ENCODE measurements at regions not wholly inside any gene's neighbourhood (a gene's known extent, or its start where the extent isn't known, plus 50 kb on each side); places are given as distances from the start of the nearest gene placed in this dataset.

DNA sequence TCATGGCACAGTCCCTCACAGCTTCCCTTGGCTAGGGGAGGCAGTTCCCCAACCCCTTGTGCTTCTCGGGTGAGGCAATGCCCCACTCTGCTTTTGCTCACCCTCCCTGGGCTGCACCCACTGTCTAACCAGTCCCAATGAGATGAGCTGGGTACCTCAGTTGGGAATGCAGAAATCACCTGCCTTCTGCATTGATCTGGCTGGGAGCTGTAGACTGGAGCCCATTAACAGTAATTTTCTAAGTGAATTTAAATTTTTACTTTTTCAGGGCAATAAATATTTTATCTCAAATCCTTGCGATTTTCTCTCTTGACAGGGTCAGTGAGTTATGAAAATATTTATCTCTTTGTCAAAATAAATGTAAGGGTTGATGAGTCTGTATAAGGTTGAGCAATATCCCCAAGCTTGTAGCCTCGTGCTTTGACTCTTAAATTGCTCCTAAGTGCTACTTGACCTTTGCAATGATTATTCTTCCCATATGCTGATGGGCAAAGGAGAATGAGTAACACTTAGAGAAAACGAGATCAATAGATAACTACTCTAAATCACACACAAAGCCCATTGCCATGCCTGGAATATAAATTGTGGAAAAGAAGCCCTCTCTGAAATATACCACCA is 82.1 kb upstream of the MOCS2 start:
- peaks cover 4 to 12% of the 10 kb centered on the region in 2 donors for H3K9me3 Mint-ChIP-seq
- H3K27ac Mint-ChIP-seq: no peak overlapping the region
- H3K27me3 Mint-ChIP-seq: peaks cover 6% of the 10 kb centered on the region
- ATAC-seq (no peak), DNase-seq (no peak)
- peaks cover 9% of the 10 kb centered on the region for H3K4me1 Mint-ChIP-seq
- H3K4me3 Mint-ChIP-seq: no peak overlapping the region

DNA sequence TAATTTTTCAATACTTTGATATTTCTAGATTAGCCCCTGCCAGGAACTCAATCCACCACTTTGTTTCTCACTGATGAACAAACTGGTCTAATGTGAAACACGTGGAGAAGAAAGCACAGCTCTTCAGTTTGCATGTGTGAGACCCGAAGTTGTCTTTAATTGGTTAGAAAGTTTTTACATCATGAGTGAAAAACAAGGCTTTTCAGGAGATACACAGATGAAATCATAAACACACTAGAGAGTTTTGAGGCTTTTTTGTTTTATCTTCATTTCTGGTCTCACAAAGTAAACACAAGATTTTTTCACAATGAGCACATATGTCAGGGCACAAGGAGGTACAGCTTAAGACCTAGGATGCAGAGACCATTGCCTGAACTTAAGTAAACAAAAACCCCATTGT is 84.5 kb upstream of the MOCS2 start:
- peaks cover 6% of the 10 kb centered on the region for H3K27me3 Mint-ChIP-seq
- H3K9me3 Mint-ChIP-seq: peaks cover 4% of the 10 kb centered on the region in 2 donors
- H3K4me1 Mint-ChIP-seq: no peaks in the 10 kb centered on the region
- DNase-seq (no peak), ATAC-seq (no peak)
- H3K27ac Mint-ChIP-seq: no peak overlapping the region
- no peak overlapping the region for H3K4me3 Mint-ChIP-seq

DNA sequence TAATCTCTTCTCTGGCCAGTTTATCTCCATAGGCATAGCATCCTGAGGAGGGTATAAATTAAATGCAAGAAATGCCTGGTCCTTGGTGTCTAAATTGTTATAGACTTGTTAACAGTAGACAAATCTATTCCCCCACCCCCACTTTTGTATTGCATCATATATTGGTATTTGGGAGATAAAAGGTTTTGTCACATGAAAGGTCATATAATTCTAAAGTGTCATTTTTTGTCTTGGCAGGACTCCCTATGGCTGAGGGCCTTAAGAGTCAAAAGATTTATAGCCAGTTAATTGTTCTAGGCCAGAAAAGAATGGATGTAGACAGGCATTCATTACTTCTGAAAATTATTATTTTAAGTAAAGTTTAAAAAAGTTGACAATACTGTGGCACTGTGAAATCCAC is 90.3 kb upstream of the MOCS2 start:
- H3K27ac Mint-ChIP-seq: no peak overlapping the region
- no peaks in the 10 kb centered on the region for H3K27me3 Mint-ChIP-seq
- ATAC-seq (no peak), DNase-seq (no peak)
- no peak overlapping the region for H3K4me3 Mint-ChIP-seq
- no peaks in the 10 kb centered on the region for H3K4me1 Mint-ChIP-seq
- no peaks in the 10 kb centered on the region for H3K9me3 Mint-ChIP-seq

DNA sequence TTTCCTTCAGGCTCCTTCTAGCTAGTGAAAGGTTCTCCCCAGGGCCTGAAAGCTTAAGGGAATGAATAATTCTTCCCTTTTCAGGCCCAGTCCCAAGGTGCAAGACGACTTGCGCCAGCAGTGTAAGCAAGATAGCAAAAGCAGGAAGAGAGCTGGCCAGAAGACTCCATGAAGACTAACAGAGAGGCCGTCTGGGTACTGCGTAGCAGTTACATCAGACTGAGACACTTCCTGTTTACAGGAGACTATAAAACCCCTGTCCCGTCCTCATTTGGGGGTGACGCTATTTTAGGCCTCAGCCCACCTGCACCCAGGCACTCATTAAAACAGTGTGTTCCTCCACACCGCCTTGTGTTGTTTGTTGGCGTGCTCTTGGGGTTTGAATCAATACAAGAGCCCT is 90.7 kb upstream of the MOCS2 start:
- no peak overlapping the region for H3K27ac Mint-ChIP-seq
- H3K9me3 Mint-ChIP-seq: no peaks in the 10 kb centered on the region
- H3K27me3 Mint-ChIP-seq: no peaks in the 10 kb centered on the region
- no peak overlapping the region for H3K4me3 Mint-ChIP-seq
- ATAC-seq (no peak), DNase-seq (peak in 1 of 2 donors; percentile 1)
- no peaks in the 10 kb centered on the region for H3K4me1 Mint-ChIP-seq

DNA sequence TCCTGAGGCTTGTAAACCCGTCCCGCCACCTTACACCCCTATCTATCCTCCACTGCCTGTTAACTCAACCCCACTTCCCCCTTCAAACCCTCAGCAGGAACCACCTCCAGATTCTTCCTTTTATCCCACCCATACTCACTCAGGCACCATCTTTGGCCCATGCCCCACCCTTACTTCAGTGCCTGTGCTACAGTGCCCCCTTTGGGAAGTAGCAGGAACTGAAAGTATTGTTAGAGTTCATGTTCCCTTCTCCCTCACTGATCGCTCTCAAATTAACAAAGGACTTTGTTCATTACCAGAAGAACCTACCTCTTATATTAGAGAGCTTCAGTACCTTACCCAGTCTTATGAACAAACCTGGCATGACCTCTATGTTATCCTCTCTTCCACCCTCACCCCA is 92.2 kb upstream of the MOCS2 start:
- ATAC-seq (no peak), DNase-seq (no peak)
- H3K4me3 Mint-ChIP-seq: no peak overlapping the region
- no peaks in the 10 kb centered on the region for H3K9me3 Mint-ChIP-seq
- no peak overlapping the region for H3K27ac Mint-ChIP-seq
- H3K4me1 Mint-ChIP-seq: no peaks in the 10 kb centered on the region
- H3K27me3 Mint-ChIP-seq: no peaks in the 10 kb centered on the region

DNA sequence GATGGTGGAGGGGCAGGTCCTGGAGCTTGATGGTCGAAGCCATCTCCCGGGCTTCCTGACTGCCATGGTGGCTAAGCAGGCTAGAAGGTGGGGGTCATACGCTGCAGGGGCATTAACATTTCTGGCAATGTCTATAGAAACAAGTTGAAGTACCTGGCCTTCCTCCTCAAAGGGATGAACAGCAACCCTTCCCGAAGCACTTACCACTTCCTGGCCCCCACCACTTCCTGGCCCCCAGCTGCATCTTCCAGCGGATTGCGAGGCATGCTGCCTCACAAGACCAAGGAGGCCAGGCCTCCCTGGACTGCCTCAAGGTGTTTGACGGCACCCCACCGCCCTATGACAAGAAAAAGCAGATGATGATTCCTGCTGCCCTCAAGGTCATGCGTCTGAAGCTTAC is 97.0 kb upstream of the MOCS2 start:
- H3K4me1 Mint-ChIP-seq: no peaks in the 10 kb centered on the region
- no peaks in the 10 kb centered on the region for H3K27me3 Mint-ChIP-seq
- DNase-seq (no peak), ATAC-seq (no peak)
- no peak overlapping the region for H3K27ac Mint-ChIP-seq
- no peak overlapping the region for H3K4me3 Mint-ChIP-seq
- H3K9me3 Mint-ChIP-seq: no peaks in the 10 kb centered on the region

DNA sequence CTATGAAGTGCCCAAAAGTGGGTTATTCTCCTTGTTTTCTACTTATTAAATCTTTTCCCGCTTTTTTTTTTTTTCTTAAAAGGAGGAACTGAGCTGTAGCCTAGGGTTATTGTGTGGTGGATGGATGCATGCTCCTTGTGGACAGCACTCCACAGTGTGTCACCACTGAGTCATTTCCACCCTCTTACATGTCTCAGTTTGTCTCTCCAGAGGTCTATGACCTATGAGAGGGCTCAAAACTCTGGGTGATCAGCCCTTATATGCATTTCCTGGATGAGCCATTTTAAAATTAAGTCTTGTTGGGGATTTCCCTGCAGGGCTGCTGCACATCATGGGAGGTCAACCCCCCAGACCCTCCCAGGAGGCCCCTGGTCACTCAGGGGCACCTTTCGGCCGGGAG is 102.2 kb upstream of the MOCS2 start:
- Mint-ChIP-seq H3K27ac (no peak overlapping the region), H3K4me3 (no peak overlapping the region), H3K27me3 (peaks cover 40% of the 10 kb centered on the region), H3K4me1 (peaks cover 5% of the 10 kb centered on the region), H3K9me3 (peaks cover 6 to 13% of the 10 kb centered on the region in 2 donors)
- peak; percentile 45 for ATAC-seq
- DNase-seq: no peak

DNA sequence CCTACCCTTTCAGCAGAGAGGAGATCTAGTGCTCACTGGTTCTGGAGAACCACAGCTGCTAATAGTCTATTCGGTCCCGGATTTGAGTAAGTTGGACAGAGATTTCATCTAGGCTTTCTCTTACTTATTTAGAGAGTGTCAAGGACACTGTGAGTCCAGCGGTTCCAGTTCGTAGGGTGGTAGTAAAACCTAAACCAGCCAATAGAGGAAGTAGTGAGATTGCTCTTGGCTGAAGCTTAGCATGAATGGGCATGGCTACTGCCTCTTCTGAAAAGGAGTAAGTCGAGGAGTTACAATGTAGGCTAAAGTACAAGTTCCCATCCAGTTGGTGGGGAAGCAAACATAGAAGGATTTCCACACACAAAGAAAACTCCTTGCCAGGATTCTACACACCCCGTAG is 109.6 kb upstream of the MOCS2 start:
- no peak for ATAC-seq
- no peak for DNase-seq
- Mint-ChIP-seq H3K4me1 (no peaks in the 10 kb centered on the region), H3K27me3 (peaks cover 20% of the 10 kb centered on the region), H3K9me3 (peaks cover 0 to 18% of the 10 kb centered on the region in 2 donors), H3K27ac (no peak overlapping the region), H3K4me3 (no peak overlapping the region)

DNA sequence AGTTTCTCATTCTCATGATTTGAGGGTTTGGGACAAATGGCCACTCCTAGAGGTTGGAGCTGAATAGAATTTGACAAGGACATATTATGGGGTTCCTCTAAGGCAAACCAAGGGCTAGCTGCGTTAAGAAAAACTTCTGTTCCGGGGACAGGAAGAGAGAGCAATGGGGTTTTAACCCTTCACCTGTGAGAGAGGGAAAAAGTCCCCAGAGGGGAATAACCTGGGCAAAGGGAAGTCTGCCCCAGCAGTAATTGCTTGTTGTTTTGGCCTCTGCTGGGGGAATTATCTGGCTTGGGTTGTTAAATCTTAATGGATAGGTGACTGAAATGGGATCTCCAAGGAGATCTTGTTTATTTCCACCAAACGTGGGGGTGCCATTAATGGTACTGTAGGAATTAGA is 110.1 kb upstream of the MOCS2 start:
- no peak overlapping the region for H3K27ac Mint-ChIP-seq
- peaks cover 16% of the 10 kb centered on the region for H3K27me3 Mint-ChIP-seq
- DNase-seq (no peak), ATAC-seq (no peak)
- no peak overlapping the region for H3K4me3 Mint-ChIP-seq
- no peaks in the 10 kb centered on the region for H3K4me1 Mint-ChIP-seq
- H3K9me3 Mint-ChIP-seq: peaks cover 0 to 18% of the 10 kb centered on the region in 2 donors

DNA sequence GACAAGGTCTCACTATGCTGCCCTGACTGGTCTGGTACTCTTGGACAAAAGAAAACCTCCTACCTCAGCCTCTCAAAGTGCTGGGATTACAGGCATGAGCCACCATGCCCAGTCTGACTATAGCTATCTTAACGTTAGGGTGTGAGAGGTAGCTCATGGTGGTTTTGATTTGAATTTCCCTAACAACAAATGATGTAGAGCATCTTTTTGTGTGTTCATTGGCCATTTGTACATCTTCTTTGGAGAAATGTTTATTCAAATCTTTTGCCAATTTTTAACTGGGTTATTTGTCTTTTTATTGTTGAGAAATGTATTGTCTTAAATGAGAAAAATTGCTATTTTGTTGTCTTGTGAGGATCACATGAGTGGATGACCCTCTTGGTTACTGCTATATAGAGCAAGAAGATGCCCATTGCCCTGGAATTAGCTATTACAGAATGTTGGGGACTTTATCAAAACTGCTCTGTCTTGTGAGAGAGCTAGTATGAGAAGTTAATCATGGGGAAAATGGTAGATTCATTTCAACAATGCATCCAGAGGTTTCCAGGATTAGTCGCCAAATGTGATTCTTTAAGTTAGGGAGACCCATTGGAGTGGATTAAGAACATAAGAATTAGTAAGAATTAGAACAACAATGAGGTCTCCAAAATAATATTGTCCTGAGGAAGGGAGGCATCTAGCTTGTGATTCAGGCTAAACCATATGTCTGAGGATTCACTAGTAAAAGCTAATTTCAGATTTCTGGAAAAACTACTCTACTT is 124.3 kb upstream of the MOCS2 start:
- no peak for ATAC-seq
- Mint-ChIP-seq H3K4me1 (no peaks in the 10 kb centered on the region), H3K9me3 (no peaks in the 10 kb centered on the region), H3K27me3 (no peaks in the 10 kb centered on the region), H3K4me3 (no peak overlapping the region), H3K27ac (no peak overlapping the region)
- DNase-seq: no peak

DNA sequence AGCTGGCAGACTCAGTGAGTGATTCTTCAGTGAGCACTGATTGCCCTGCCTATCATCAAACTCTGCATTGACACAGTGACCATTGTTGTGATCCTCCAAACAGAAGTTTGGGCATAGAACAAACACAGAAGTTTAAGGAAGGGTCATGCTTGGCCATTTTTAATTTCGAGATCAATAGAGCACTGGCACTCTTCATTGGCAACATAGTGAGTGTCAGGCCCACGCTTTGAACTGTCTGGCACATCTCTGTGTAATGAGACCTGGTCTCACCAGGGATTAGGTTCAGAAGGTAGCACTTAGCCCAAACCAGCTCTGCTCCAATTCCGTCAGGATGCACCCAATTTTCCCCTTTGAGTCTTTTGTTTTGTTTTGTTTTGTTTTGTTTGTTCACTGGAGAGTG is 127.1 kb upstream of the MOCS2 start:
- ATAC-seq (no peak), DNase-seq (no peak)
- Mint-ChIP-seq H3K4me1 (no peaks in the 10 kb centered on the region), H3K27ac (no peak overlapping the region), H3K27me3 (no peaks in the 10 kb centered on the region), H3K4me3 (no peak overlapping the region), H3K9me3 (no peaks in the 10 kb centered on the region)

DNA sequence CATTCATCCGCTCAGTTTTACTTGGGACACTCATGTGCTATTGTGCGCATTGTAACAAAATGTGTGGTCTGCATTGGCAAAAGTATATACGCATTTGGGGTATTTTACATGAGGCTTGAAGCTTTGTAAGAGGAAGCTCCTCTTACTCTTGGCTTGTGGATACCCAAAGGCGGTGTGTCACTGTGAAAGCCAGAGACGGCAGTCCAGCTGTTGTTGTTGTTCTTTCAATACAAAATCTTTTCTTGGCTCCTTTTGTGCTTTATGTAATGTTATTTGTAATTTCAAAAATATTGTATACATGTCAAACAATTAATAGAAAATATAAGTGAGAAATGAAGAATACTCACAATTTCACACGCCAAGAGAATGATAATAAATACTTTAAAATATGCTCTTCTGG is 128.3 kb upstream of the MOCS2 start:
- no peaks in the 10 kb centered on the region for H3K27me3 Mint-ChIP-seq
- DNase-seq (no peak), ATAC-seq (no peak)
- H3K4me3 Mint-ChIP-seq: no peak overlapping the region
- no peaks in the 10 kb centered on the region for H3K4me1 Mint-ChIP-seq
- no peaks in the 10 kb centered on the region for H3K9me3 Mint-ChIP-seq
- no peak overlapping the region for H3K27ac Mint-ChIP-seq

DNA sequence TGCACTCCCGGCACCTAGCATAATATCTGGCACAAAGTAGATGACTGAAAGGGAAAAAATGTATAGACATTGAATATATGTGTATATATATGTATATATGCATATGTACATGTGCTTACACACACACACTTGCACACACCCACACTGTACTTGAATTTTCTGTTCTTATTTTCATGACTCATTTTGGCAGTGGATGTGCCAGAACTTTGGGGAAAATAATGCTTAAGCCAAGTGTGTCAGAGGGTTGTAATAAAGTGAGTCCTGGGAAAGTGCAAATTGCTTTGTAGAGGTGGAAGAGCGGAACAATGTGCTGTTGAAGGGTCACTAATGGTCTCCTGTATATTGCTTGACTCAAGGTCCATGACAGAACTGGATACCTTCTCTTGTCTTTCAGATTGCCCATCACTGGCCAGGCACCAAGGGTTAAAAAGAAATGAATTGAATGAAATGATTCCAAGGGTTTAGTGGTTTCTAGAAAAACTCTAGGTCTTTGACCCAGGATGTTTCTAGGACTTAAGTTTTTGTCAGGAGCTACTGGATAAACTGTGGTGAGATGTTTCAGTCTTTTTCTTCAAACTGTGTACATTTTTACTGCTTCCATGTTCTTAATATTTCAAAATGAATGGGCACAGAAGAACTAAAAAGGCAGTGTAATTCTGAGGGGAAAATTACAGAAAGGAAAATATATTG is 129.9 kb upstream of the MOCS2 start:
- ATAC-seq: no peak
- no peaks in the 10 kb centered on the region for H3K9me3 Mint-ChIP-seq
- H3K4me3 Mint-ChIP-seq: no peak overlapping the region
- H3K27me3 Mint-ChIP-seq: no peaks in the 10 kb centered on the region
- no peak overlapping the region for H3K27ac Mint-ChIP-seq
- no peaks in the 10 kb centered on the region for H3K4me1 Mint-ChIP-seq
- DNase-seq: no peak

DNA sequence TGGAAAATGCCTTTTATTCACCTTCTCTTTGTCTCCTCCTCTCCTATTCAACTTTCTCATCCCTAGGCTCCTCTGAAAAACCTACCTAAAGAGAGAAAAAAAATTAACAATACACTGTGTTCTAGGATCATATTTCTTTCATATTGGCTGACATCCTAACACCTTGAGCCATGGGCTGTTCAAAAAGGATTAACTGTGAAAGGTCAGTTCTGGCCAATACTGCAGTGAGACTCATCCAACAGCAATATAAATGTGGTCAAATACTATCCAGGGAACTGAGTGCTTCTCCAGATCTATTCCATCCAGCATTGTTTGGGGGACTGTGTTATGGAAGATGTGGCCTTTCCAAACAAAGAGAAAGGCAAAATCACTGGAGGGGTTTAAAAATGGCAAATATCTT is 131.1 kb upstream of the MOCS2 start:
- ATAC-seq (no peak), DNase-seq (no peak)
- Mint-ChIP-seq H3K4me1 (no peaks in the 10 kb centered on the region), H3K27me3 (no peaks in the 10 kb centered on the region), H3K27ac (no peak overlapping the region), H3K9me3 (no peaks in the 10 kb centered on the region), H3K4me3 (no peak overlapping the region)

DNA sequence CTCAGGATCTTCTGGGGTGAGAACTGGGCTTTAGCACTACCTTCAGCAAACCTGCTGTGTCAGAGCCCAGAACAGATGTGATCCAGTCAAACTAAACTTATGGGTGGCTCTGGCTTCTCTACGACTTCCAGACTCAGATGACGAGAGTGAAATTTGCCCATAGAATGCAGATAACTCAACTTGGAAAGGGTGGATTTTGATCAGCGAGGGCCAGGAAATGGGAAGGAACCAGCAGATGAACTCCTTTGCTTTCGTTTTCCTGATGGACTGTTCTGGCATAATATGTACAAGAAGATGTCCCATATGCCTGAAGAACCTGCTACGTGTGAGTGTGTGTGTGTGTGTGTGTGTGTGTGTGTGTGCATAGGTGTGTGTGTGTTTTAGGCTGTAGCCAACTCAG is 132.0 kb upstream of the MOCS2 start:
- Mint-ChIP-seq H3K4me3 (no peak overlapping the region), H3K27me3 (peaks cover 4% of the 10 kb centered on the region), H3K9me3 (no peaks in the 10 kb centered on the region), H3K4me1 (no peaks in the 10 kb centered on the region), H3K27ac (no peak overlapping the region)
- DNase-seq (no peak), ATAC-seq (no peak)

DNA sequence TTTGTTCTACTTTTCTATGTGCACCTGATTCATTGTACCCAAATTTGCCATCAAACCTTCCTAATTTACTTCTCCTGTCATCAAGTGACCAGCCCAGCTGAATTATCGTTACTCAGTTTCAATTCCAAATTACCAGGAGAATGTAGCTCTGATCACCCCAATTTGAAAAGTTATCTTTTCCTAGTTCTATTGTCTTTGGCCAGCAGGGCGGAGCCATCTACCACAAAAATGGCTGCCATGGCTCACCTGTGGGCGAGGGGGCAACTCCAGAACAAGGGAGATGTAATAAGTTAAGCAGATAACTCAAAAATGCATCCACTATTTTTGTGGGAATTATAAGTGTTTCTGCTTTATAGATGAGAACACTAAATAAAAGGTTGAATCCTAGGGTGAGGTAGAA is 133.8 kb upstream of the MOCS2 start:
- H3K4me1 Mint-ChIP-seq: no peaks in the 10 kb centered on the region
- no peak overlapping the region for H3K4me3 Mint-ChIP-seq
- H3K27me3 Mint-ChIP-seq: peaks cover 7% of the 10 kb centered on the region
- ATAC-seq (no peak), DNase-seq (no peak)
- no peak overlapping the region for H3K27ac Mint-ChIP-seq
- H3K9me3 Mint-ChIP-seq: no peaks in the 10 kb centered on the region

All from stimulated activated naive CD8-positive, alpha-beta T cell treated with anti-CD3 and anti-CD28 coated beads, Interleukin-15, amount 100 ng/mL, for 72 hours (primary cell).